Middle frontal gyrus (tissue), 1 donor: ENCODE measurements at regions not wholly inside any gene's neighbourhood (a gene's known extent, or its start where the extent isn't known, plus 50 kb on each side); places are given as distances from the start of the nearest gene placed in this dataset.

Experiments used
- DNase-seq: peaks from one replicate; pipeline ENCODE4 v3.0.0-alpha.2; 2015; ENCODE audit warnings: low spot score; ENCODE audit errors: extremely low spot score

- no peak for DNase-seq
Observed at GRCh38 chr9:121598965-121599871, 52.2 kb upstream of the DAB2IP start.

- DNase-seq = no peak
Observed at GRCh38 chr9:121599872-121600585, 51.4 kb upstream of the DAB2IP start.

- no peak for DNase-seq
Observed at GRCh38 chr9:121601194-121601593, 50.2 kb upstream of the DAB2IP start.
